ENCODE measurements at regions not wholly inside any gene's neighbourhood (a gene's known extent, or its start where the extent isn't known, plus 50 kb on each side); places are given as distances from the start of the nearest gene placed in this dataset.

DNA sequence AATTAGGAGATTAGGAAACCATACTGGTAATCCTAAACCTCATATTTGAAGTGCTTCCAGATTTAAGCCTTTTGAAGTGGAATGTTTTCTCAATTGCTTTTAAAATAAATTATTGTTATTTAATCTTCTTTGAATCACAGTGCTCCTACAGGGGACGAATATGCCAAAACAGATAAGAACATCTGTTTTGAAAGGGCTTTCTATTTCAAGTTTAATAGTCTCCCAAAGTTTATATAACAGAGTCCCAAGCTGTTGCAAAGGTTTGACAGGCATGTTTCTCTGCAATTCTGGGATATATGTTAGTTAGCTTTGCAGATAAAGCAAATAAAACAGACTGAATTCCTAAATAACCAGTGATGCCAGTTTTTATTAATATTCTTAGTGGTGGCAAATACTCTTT lies 803.7 kb downstream of the TLE4 start:
- Histone ChIP-seq H3K4me1 (no peaks in the 10 kb centered on the region), H3K27me3 (no peaks in the 10 kb centered on the region), H3K4me3 (no peak overlapping the region), H3K9me3 (no peaks in the 10 kb centered on the region), H3K36me3 (no peaks in the 10 kb centered on the region), H3K27ac (no peak overlapping the region)
- TF ChIP-seq, protein P1, sequence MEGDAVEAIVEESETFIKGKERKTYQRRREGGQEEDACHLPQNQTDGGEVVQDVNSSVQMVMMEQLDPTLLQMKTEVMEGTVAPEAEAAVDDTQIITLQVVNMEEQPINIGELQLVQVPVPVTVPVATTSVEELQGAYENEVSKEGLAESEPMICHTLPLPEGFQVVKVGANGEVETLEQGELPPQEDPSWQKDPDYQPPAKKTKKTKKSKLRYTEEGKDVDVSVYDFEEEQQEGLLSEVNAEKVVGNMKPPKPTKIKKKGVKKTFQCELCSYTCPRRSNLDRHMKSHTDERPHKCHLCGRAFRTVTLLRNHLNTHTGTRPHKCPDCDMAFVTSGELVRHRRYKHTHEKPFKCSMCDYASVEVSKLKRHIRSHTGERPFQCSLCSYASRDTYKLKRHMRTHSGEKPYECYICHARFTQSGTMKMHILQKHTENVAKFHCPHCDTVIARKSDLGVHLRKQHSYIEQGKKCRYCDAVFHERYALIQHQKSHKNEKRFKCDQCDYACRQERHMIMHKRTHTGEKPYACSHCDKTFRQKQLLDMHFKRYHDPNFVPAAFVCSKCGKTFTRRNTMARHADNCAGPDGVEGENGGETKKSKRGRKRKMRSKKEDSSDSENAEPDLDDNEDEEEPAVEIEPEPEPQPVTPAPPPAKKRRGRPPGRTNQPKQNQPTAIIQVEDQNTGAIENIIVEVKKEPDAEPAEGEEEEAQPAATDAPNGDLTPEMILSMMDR (IDR thresholded peaks at IDR 0.05) = no peak
- DNase-seq (peak in 1 of 4 donors; percentile 31), ATAC-seq (no peak)
- intact Hi-C loops (cut with DNase I) = no loop called here

GRCh38 chr9:80369641-80370040 lies 797.9 kb downstream of the TLE4 start:
- Histone ChIP-seq H3K9me3 (peaks cover 0 to 14% of the 10 kb centered on the region in 2 donors), H3K27ac (no peak overlapping the region), H3K36me3 (no peaks in the 10 kb centered on the region), H3K4me3 (no peak overlapping the region), H3K27me3 (no peaks in the 10 kb centered on the region), H3K4me1 (no peaks in the 10 kb centered on the region)
- intact Hi-C loops (cut with DNase I) = no loop called here
- DNase-seq (no peak), ATAC-seq (no peak)
- TF ChIP-seq, protein P1 (IDR thresholded peaks at IDR 0.05) = no peak

- H3K4me1 ChIP-seq = no peaks in the 10 kb centered on the region
- TF ChIP-seq, protein P1 (IDR thresholded peaks at IDR 0.05) = no peak
- DNase-seq (no peak), ATAC-seq (no peak)
- H3K4me3 ChIP-seq = no peak overlapping the region
- no peaks in the 10 kb centered on the region for H3K36me3 ChIP-seq
- H3K27ac ChIP-seq = no peak overlapping the region
- no peaks in the 10 kb centered on the region for H3K27me3 ChIP-seq
- intact Hi-C loops (cut with DNase I) = no loop called here
- H3K9me3 ChIP-seq = peaks cover 0 to 16% of the 10 kb centered on the region in 2 donors
Observed at GRCh38 chr9:80366626-80367025, 794.9 kb downstream of the TLE4 start.

DNA sequence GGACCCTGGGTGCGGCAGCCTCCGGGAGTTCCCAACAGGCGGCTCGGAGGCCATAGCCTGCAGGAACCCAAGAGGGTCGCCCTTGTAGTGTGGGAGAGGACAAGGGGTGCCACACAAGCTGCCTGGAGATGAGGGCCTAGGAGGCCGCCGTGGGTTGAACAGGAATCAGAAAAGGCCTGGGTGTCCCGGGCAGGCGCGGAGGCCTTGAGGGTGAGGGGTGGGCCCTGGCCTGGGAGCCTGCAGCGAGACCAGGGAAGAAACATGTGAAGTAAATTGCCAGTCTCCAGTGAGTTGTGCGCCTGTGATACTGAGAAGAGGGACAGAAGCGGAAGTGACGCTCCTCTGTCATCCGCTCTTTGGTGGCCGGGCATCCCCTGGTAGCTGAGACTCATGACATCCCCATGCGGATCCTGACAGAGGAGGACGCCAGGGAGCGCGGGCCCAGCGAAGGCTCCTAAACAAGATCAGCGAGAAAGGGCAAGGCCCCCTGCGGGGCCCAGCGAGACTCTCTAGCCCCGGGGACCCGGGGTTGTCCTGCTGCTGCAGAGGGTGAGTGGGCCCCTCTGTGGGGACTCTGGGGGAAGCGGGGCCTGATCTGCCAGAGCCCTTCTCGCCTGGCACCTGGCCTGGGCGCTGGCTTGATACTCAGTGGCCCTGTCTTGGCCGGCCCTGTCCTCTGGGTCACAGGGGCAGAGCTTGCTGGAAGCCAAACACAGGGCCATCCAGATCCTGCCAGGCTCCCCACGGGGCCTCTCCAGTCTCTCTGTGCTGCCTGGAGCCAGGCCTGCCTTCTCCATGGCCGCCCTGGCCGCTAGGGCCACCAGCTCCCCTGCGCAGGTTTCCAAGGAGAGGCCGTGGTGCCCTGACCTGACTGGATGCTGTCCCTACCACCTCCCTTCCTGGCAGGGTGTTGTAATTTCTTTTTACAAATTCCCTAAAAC lies 788.4 kb downstream of the TLE4 start:
- H3K36me3 ChIP-seq = no peaks in the 10 kb centered on the region
- no peak overlapping the region for H3K27ac ChIP-seq
- peaks cover 0 to 27% of the 10 kb centered on the region in 2 donors for H3K9me3 ChIP-seq
- no peak overlapping the region for H3K4me3 ChIP-seq
- H3K4me1 ChIP-seq = no peaks in the 10 kb centered on the region
- no peak for ATAC-seq
- TF ChIP-seq, protein P1 (IDR thresholded peaks at IDR 0.05) = no peak
- no peak for DNase-seq
- no peaks in the 10 kb centered on the region for H3K27me3 ChIP-seq
- intact Hi-C loops (cut with DNase I) = no loop called here

DNA sequence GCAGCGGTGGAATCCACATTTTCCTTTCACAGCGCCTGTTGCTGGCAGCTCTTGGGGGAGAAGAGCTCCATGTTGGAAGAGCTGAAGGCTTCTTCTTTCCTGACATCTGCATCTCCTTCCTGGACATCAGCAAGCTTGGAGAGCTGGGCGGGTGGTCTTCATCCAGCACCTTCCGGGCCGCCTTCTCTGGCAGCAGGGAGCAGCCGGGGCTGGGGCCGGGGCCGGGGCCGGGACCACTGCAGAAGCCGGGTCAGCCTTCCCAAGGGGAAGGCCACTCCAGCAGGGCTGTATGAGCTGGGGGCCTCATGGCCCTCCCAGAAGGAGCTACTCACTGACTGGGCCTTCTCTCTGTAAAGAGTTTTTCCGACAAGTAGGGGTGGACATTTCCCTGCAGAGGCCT lies 787.5 kb downstream of the TLE4 start:
- Histone ChIP-seq H3K36me3 (no peaks in the 10 kb centered on the region), H3K4me3 (no peak overlapping the region), H3K27ac (no peak overlapping the region), H3K9me3 (peaks cover 0 to 24% of the 10 kb centered on the region in 2 donors), H3K4me1 (no peaks in the 10 kb centered on the region), H3K27me3 (no peaks in the 10 kb centered on the region)
- intact Hi-C loops (cut with DNase I) = no loop called here
- no peak for DNase-seq
- ATAC-seq = no peak
- TF ChIP-seq, protein P1 (IDR thresholded peaks at IDR 0.05) = no peak

Measured in left lung (tissue), 4 donors.